Sigmoid colon (tissue), 6 donors: ENCODE measurements at regions not wholly inside any gene's neighbourhood (a gene's known extent, or its start where the extent isn't known, plus 50 kb on each side); places are given as distances from the start of the nearest gene placed in this dataset.

ENCODE experiments used
- DNase-seq: peaks from one replicate; pipeline ENCODE4 v3.0.0-alpha.2; 2019
- H3K27ac ChIP-seq, 4 donors: fragments of 200-600 bp; sonication (generic); one replicate each; pipeline ENCODE4 v1.5.1; 2016 to 2019; ENCODE audit warnings: mild to moderate bottlenecking in 1 of 4
- H3K27me3 ChIP-seq, 3 donors: fragments of 200-600 bp; sonication (generic); one replicate each; pipeline ENCODE4 v1.5.1; 2019; ENCODE audit warnings: mild to moderate bottlenecking in 1 of 3
- H3K36me3 ChIP-seq, 4 donors: fragments of 200-600 bp; sonication (generic); one replicate each; pipeline ENCODE4 v1.5.1; 2016 to 2019
- H3K4me1 ChIP-seq, 4 donors: fragments of 200-600 bp; sonication (generic); one replicate each; pipeline ENCODE4 v1.5.1; 2017 to 2019
- H3K4me3 ChIP-seq, 4 donors: fragments of 200-600 bp; sonication (generic); one replicate each; pipeline ENCODE4 v1.5.1; 2017 to 2019; ENCODE audit warnings: mild to moderate bottlenecking in 2 of 4, moderate library complexity in 1 of 4
- H3K9me3 ChIP-seq, 4 donors: fragments of 200-600 bp in 3 of 4; sonication (generic) in 3 of 4; one replicate each; pipeline versions ENCODE4 v1.5.1 to v1.6.1; 2013 to 2019
- EP300 ChIP-seq, 4 donors: sonication (generic); formaldehyde crosslinking; IDR thresholded peaks; one replicate each; pipeline ENCODE4 v1.6.1; 2017; ENCODE audit warnings: antibody characterized with exemption in 4 of 4
- POLR2A ChIP-seq, 2 donors: fragments of 450-650 bp; IDR thresholded peaks; one replicate each; pipeline ENCODE4 v1.6.1; 2016; ENCODE audit warnings: antibody characterized with exemption in 2 of 2, mild to moderate bottlenecking in 2 of 2, moderate library complexity in 2 of 2
- POLR2AphosphoS5 ChIP-seq, 4 donors: sonication (generic); formaldehyde crosslinking; IDR thresholded peaks; one replicate each; pipeline ENCODE4 v1.6.1; 2017; ENCODE audit warnings: antibody characterized with exemption in 4 of 4
- WGBS, 2 donors: extraction: QIAGEN DNeasy Blood & Tissue Kit; methylation state at CpG; one replicate each; pipeline ENCODE4 v1.1.7; 2013; 5-methylcytosine and 5-hydroxymethylcytosine counted together
- intact Hi-C: fragments of 100-400 bp; cut with DNase I; formaldehyde crosslinking; loops from one replicate; pipeline ENCODE4 v1.15.1; 2023
- TF ChIP-seq, protein P1 (sequence below), 4 experiments: fragments of 450-650 bp in 3 of 4; fragments of 200-600 bp in 1 of 4; IDR thresholded peaks; one replicate each; pipeline ENCODE4 v1.5.1; 2016 to 2019; ENCODE audit warnings: antibody characterized with exemption in 4 of 4, mild to moderate bottlenecking in 3 of 4, moderate library complexity in 2 of 4
- donor health status: healthy with polysubstance abuse.
- donor health status: healthy.

DNA sequence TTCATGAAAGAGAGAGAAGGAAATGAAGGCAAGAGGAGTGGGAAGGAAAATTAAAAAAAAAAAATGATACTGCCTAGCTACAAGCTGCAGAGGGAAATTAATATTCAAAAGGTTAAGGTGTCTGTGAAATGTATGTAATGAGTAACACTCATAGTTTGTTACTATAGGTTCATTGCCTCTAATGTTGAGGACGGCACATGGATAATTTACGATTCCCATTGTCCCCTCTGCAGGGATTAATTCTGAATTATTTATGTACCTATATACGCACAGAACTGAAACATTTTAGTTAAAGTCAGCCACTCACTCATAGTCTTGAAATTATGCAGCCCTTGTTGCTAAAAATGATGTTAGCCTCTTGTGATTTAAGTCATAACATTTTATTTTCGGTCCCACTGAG is 869.1 kb downstream of the NR2F1-AS1 start:
- Histone ChIP-seq H3K4me3 (no peak overlapping the region), H3K36me3 (no peaks in the 10 kb centered on the region), H3K27ac (no peak overlapping the region), H3K4me1 (no peaks in the 10 kb centered on the region), H3K27me3 (no peaks in the 10 kb centered on the region), H3K9me3 (no peaks in the 10 kb centered on the region)
- TF ChIP-seq, protein P1, sequence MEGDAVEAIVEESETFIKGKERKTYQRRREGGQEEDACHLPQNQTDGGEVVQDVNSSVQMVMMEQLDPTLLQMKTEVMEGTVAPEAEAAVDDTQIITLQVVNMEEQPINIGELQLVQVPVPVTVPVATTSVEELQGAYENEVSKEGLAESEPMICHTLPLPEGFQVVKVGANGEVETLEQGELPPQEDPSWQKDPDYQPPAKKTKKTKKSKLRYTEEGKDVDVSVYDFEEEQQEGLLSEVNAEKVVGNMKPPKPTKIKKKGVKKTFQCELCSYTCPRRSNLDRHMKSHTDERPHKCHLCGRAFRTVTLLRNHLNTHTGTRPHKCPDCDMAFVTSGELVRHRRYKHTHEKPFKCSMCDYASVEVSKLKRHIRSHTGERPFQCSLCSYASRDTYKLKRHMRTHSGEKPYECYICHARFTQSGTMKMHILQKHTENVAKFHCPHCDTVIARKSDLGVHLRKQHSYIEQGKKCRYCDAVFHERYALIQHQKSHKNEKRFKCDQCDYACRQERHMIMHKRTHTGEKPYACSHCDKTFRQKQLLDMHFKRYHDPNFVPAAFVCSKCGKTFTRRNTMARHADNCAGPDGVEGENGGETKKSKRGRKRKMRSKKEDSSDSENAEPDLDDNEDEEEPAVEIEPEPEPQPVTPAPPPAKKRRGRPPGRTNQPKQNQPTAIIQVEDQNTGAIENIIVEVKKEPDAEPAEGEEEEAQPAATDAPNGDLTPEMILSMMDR (IDR thresholded peaks at IDR 0.05): no peak
- TF ChIP-seq POLR2AphosphoS5 (IDR thresholded peaks at IDR 0.05) (no peak), POLR2A (IDR thresholded peaks at IDR 0.05) (no peak), EP300 (IDR thresholded peaks at IDR 0.05) (no peak)
- intact Hi-C loops: no loop called here
- DNase-seq: no peak
- 82 to 90% methylated on average over 4 of the region's 4 CpGs for WGBS, 2 donors

DNA sequence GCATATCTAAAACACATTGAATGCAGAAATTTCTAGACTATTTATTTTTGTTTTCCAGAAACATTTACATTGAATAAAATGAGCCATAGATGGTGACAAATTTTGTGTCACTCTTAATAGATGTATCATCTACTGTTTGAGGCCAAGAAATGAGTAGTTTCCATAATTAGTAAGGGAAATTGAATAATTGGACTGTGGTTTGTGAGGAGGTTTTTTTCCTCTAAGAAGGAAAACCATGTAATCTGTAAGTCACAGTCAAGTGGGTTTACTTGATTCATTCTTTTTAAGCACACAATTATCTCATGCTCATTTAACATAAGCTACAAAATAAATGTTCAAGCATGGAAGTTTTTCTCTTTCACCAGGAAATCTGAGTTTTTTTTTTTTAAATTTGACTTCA is 876.4 kb downstream of the NR2F1-AS1 start:
- H3K4me1 ChIP-seq: no peaks in the 10 kb centered on the region
- no peaks in the 10 kb centered on the region for H3K9me3 ChIP-seq
- H3K4me3 ChIP-seq: no peak overlapping the region
- TF ChIP-seq, protein P1 (IDR thresholded peaks at IDR 0.05): no peak
- TF ChIP-seq EP300 (IDR thresholded peaks at IDR 0.05) (no peak), POLR2A (IDR thresholded peaks at IDR 0.05) (no peak), POLR2AphosphoS5 (IDR thresholded peaks at IDR 0.05) (no peak)
- H3K27me3 ChIP-seq: no peaks in the 10 kb centered on the region
- intact Hi-C loops: no loop called here
- no peak overlapping the region for H3K27ac ChIP-seq
- DNase-seq: no peak
- H3K36me3 ChIP-seq: no peaks in the 10 kb centered on the region

GRCh38 chr5:92703976-92704375 is 877.0 kb downstream of the NR2F1-AS1 start:
- Histone ChIP-seq H3K4me1 (no peaks in the 10 kb centered on the region), H3K36me3 (no peaks in the 10 kb centered on the region), H3K9me3 (no peaks in the 10 kb centered on the region), H3K4me3 (no peak overlapping the region), H3K27ac (no peak overlapping the region), H3K27me3 (no peaks in the 10 kb centered on the region)
- intact Hi-C loops: no loop called here
- no peak for DNase-seq
- TF ChIP-seq, protein P1 (IDR thresholded peaks at IDR 0.05): no peak
- TF ChIP-seq EP300 (IDR thresholded peaks at IDR 0.05) (no peak), POLR2AphosphoS5 (IDR thresholded peaks at IDR 0.05) (no peak), POLR2A (IDR thresholded peaks at IDR 0.05) (no peak)
- 63 to 80% methylated on average over 1 of the region's 1 CpG for WGBS, 2 donors

DNA sequence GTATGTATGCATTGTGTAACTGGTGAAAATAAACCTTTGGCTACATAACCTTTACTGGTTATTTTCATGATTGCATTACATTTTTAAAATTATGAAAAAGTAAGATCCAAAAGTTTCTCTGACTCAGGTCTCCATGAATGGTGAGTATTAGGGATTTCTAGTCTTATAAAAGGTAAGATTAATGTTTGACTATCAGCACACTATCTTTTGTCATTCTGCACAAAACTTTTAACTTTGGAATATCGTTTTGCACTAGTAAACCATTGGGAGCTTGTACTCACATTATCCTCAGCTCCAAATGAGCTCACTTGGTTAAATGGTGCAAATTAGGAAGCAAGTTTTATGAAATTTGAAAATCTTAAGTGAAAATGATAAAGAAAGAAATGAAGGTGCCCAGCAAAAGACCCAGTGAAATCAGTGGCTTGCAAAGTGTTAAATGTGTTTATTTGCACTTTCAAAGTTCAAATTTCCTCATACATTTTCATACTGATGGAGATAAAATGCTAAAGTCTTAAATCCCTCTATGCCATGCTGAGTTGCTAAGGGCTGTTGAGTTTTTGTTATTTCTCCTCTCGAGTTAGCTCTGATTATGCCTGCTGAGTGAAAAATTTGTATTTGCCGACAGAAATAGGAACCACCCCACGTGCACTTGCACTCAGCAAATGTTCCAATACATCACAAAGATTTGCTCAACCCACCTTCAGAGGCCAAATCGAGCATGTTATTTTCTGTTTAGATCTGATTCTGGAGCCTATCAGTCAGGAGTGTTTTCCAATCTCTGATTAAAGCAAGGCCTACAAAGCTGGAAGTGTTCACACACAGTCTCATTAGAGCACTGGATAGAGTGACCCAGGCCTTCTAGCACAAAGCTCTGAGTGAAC is 885.7 kb downstream of the NR2F1-AS1 start:
- no peak overlapping the region for H3K27ac ChIP-seq
- H3K4me3 ChIP-seq: no peak overlapping the region
- no peaks in the 10 kb centered on the region for H3K27me3 ChIP-seq
- TF ChIP-seq EP300 (IDR thresholded peaks at IDR 0.05): no peak
- TF ChIP-seq POLR2AphosphoS5 (IDR thresholded peaks at IDR 0.05): no peak
- TF ChIP-seq, protein P1 (IDR thresholded peaks at IDR 0.05): no peak
- no peak for TF ChIP-seq POLR2A (IDR thresholded peaks at IDR 0.05)
- no peaks in the 10 kb centered on the region for H3K36me3 ChIP-seq
- intact Hi-C loops: no loop called here
- H3K4me1 ChIP-seq: no peaks in the 10 kb centered on the region
- DNase-seq: no peak
- 45 to 63% methylated on average over 5 of the region's 5 CpGs for WGBS, 2 donors
- no peaks in the 10 kb centered on the region for H3K9me3 ChIP-seq
